Keratinocyte (primary cell): ENCODE measurements at regions not wholly inside any gene's neighbourhood (a gene's known extent, or its start where the extent isn't known, plus 50 kb on each side); places are given as distances from the start of the nearest gene placed in this dataset.
A peak's percentile ranks its signal among the peaks of the same experiment; 100 is the strongest.

ENCODE experiments used
- DNase-seq: peaks from one replicate; pipeline ENCODE4 v3.0.0-alpha.2; 2011; ENCODE audit warnings: low read depth, missing footprints, low spot score
- FAIRE-seq: peaks from 2 replicates; lab custom pipeline; 2011; peaks lifted over from hg19 to GRCh38; lab: Jason Lieb, UNC
- H2AFZ ChIP-seq: 2 replicates; pipeline ENCODE4 v1.6.0; 2012; ENCODE audit warnings: low read length, control low read depth, inconsistent platforms; ENCODE audit not compliant: control insufficient read depth
- H3K27ac ChIP-seq: 2 replicates; pipeline ENCODE4 v1.5.1; 2011; ENCODE audit warnings: low read length; ENCODE audit not compliant: control insufficient read depth, insufficient read depth
- H3K27me3 ChIP-seq: 3 replicates; pipeline ENCODE4 v1.6.0; 2011; ENCODE audit warnings: low read length; ENCODE audit not compliant: control insufficient read depth, insufficient read depth; ENCODE audit errors: extremely low read depth
- H3K36me3 ChIP-seq, 2 experiments: 2 replicates in 1 of 2; 3 replicates in 1 of 2; pipeline ENCODE4 v1.5.1; 2011; ENCODE audit warnings: low read length in 2 of 2, mild to moderate bottlenecking in 1 of 2; ENCODE audit not compliant: control insufficient read depth in 2 of 2, insufficient read depth in 2 of 2; ENCODE audit errors: extremely low read depth in 1 of 2
- H3K4me1 ChIP-seq: 3 replicates; pipeline ENCODE4 v1.5.1; 2011; ENCODE audit warnings: low read length; ENCODE audit not compliant: control insufficient read depth, insufficient read depth; ENCODE audit errors: extremely low read depth
- H3K4me2 ChIP-seq: 3 replicates; pipeline ENCODE4 v1.6.0; 2011; ENCODE audit warnings: low read depth, low read length; ENCODE audit not compliant: control insufficient read depth, insufficient read depth; ENCODE audit errors: extremely low read depth
- H3K4me3 ChIP-seq, 3 experiments: fragments of 200-600 bp in 1 of 3; sonication (generic) in 1 of 3; 2 replicates in 2 of 3; 3 replicates in 1 of 3; pipeline ENCODE4 v1.5.1; 2011 to 2016; ENCODE audit warnings: low read length in 3 of 3, mild to moderate bottlenecking in 3 of 3, control low read depth in 2 of 3, inconsistent platforms in 1 of 3, low read depth in 1 of 3, mixed read lengths in 1 of 3, mixed run types in 1 of 3, moderate library complexity in 1 of 3; ENCODE audit not compliant: control insufficient read depth in 2 of 3, insufficient read depth in 2 of 3; ENCODE audit errors: extremely low read depth in 1 of 3
- H3K79me2 ChIP-seq: 2 replicates; pipeline ENCODE4 v1.6.0; 2012; ENCODE audit warnings: low read length; ENCODE audit not compliant: control insufficient read depth, insufficient read depth
- H3K9ac ChIP-seq: 3 replicates; pipeline ENCODE4 v1.6.0; 2011; ENCODE audit warnings: low read length; ENCODE audit not compliant: control insufficient read depth, insufficient read depth; ENCODE audit errors: extremely low read depth
- H3K9me1 ChIP-seq: 3 replicates; pipeline ENCODE4 v1.6.0; 2011; ENCODE audit warnings: low read length; ENCODE audit not compliant: control insufficient read depth, insufficient read depth; ENCODE audit errors: extremely low read depth
- H3K9me3 ChIP-seq: 2 replicates; pipeline ENCODE4 v1.5.1; 2012; ENCODE audit warnings: low read depth, low read length; ENCODE audit not compliant: control insufficient read depth
- H4K20me1 ChIP-seq: 3 replicates; pipeline ENCODE4 v1.6.0; 2011; ENCODE audit warnings: low read length; ENCODE audit not compliant: control insufficient read depth, insufficient read depth; ENCODE audit errors: extremely low read depth
- CTCF ChIP-seq, 3 experiments: IDR thresholded peaks in 1 of 3; conservative IDR thresholded peaks in 1 of 3; optimal IDR thresholded peaks in 1 of 3; 2 replicates in 2 of 3; 3 replicates in 1 of 3; pipeline versions ENCODE3 to v1.5.1; 2011; ENCODE audit warnings: low read length in 3 of 3, mild to moderate bottlenecking in 3 of 3, moderate library complexity in 2 of 3, control low read depth in 1 of 3, inconsistent platforms in 1 of 3; ENCODE audit not compliant: insufficient read depth in 2 of 3; ENCODE audit errors: extremely low read depth in 1 of 3
- EZH2 ChIP-seq: IDR thresholded peaks from one replicate; pipeline ENCODE4 v1.6.1; 2012; ENCODE audit warnings: inconsistent platforms, mild to moderate bottlenecking, low read length, moderate library complexity
- dilution Hi-C: fragments of 300-500 bp; cut with MboI; formaldehyde crosslinking; loops from one replicate; pipeline ENCODE4 v1.7.0; 2020; ENCODE audit warnings: low sequenced_read_pairs; ENCODE audit not compliant: extremely low pct_ligation_motif_present

- DNase-seq: no peak
- Histone ChIP-seq H3K4me2 (no peak overlapping the region), H3K4me1 (no peaks in the 10 kb centered on the region), H2AFZ (no peak overlapping the region), H3K79me2 (no peaks in the 10 kb centered on the region), H3K9me1 (no peaks in the 10 kb centered on the region), H3K27ac (no peak overlapping the region), H4K20me1 (no peaks in the 10 kb centered on the region), H3K9me3 (no peaks in the 10 kb centered on the region), H3K4me3 (no peak overlapping the region), H3K9ac (no peak overlapping the region), H3K36me3 (no peaks in the 10 kb centered on the region), H3K27me3 (peaks cover 31% of the 10 kb centered on the region)
- dilution Hi-C loops: loop anchor here (25.0 kb wide), 1 partner anchor 571 kb away; the partner anchor contains the start of gene MYCN
- FAIRE-seq: no peak
- TF ChIP-seq EZH2: no peak
These were observed 157.2 kb downstream of the CYRIA start for GRCh38 chr2:16508490-16508851.

- Histone ChIP-seq H3K27me3 (peaks cover 31% of the 10 kb centered on the region), H3K9me3 (no peaks in the 10 kb centered on the region), H3K27ac (no peak overlapping the region), H3K4me1 (no peaks in the 10 kb centered on the region), H3K79me2 (no peaks in the 10 kb centered on the region), H3K9ac (no peak overlapping the region), H3K9me1 (no peaks in the 10 kb centered on the region), H2AFZ (no peak overlapping the region), H3K36me3 (no peaks in the 10 kb centered on the region), H4K20me1 (no peaks in the 10 kb centered on the region), H3K4me2 (peak overlapping the region; percentile 30), H3K4me3 (no peak overlapping the region)
- TF ChIP-seq EZH2: peak; percentile 15
- peak; percentile 30 to 86 (median 83) for TF ChIP-seq CTCF (optimal IDR thresholded peaks at IDR 0.05 in 1 of 3, IDR thresholded peaks at IDR 0.05 in 1 of 3, conservative IDR thresholded peaks at IDR 0.05 in 1 of 3; ENCODE audit: extremely low read depth in 1 of 3, insufficient read depth in 2 of 3, low read length in 3 of 3)
- FAIRE-seq (no peak), DNase-seq (no peak)
- dilution Hi-C loops: loop anchor here (25.0 kb wide), 1 partner anchor 571 kb away; the partner anchor contains the start of gene MYCN
These were observed 157.8 kb downstream of the CYRIA start for GRCh38 chr2:16507655-16508489.
